ENCODE measurements at regions not wholly inside any gene's neighbourhood (a gene's known extent, or its start where the extent isn't known, plus 50 kb on each side); places are given as distances from the start of the nearest gene placed in this dataset.

DNA sequence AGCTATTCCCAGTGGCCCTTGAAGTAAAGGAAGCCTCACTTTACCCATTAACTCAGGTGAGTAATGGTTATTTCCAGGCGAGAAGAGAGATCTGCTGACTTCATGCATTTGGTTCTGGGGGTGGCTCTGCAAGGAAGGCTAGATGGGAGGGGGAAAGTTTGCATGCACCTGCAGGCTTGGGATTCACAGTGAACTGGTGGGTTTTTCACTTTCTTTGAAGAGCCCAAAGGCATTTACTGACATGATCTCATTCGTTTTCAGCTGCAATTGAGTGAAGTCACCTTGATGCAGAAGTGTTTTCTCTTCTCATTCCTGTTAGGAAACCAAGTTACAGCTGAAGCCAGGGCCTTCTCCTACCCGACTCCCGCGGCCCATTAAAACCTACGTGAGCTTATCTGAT lies 131.0 kb upstream of the N4BP1 start:
- TF ChIP-seq, protein P1, sequence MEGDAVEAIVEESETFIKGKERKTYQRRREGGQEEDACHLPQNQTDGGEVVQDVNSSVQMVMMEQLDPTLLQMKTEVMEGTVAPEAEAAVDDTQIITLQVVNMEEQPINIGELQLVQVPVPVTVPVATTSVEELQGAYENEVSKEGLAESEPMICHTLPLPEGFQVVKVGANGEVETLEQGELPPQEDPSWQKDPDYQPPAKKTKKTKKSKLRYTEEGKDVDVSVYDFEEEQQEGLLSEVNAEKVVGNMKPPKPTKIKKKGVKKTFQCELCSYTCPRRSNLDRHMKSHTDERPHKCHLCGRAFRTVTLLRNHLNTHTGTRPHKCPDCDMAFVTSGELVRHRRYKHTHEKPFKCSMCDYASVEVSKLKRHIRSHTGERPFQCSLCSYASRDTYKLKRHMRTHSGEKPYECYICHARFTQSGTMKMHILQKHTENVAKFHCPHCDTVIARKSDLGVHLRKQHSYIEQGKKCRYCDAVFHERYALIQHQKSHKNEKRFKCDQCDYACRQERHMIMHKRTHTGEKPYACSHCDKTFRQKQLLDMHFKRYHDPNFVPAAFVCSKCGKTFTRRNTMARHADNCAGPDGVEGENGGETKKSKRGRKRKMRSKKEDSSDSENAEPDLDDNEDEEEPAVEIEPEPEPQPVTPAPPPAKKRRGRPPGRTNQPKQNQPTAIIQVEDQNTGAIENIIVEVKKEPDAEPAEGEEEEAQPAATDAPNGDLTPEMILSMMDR (IDR thresholded peaks at IDR 0.05 in 4 of 5, conservative IDR thresholded peaks at IDR 0.05 in 1 of 5) = no peak
- TF ChIP-seq POLR2A (IDR thresholded peaks at IDR 0.05) = no peak

Data from gastrocnemius medialis (tissue), 4 donors.